GM12878 (cell line): ENCODE measurements at regions not wholly inside any gene's neighbourhood (a gene's known extent, or its start where the extent isn't known, plus 50 kb on each side); places are given as distances from the start of the nearest gene placed in this dataset.

Experiments used
- NFYA ChIP-seq: IDR thresholded peaks from 2 replicates; pipeline ENCODE4 v1.6.1; 2011; ENCODE audit warnings: low read depth, mild to moderate bottlenecking, low read length, improper control_type of control experiment, borderline replicate concordance
- STAT1 ChIP-seq: fragments of 450-650 bp; conservative IDR thresholded peaks from 2 replicates; pipeline ENCODE4 v1.6.1; 2014; ENCODE audit warnings: antibody characterized with exemption, mild to moderate bottlenecking
- ZNF592 ChIP-seq: fragments of 450-650 bp; IDR thresholded peaks from 2 replicates; pipeline ENCODE4 v1.6.1; 2017; ENCODE audit warnings: mild to moderate bottlenecking, moderate library complexity
- ZSCAN29 ChIP-seq: fragments of 450-650 bp; IDR thresholded peaks from 2 replicates; pipeline ENCODE4 v1.6.1; 2017; ENCODE audit warnings: mild to moderate bottlenecking, moderate library complexity

- no peak for TF ChIP-seq STAT1
- TF ChIP-seq NFYA = no peak
- TF ChIP-seq ZNF592 = no peak
- no peak for TF ChIP-seq ZSCAN29
These were observed 145.0 kb downstream of the HTR1B start for GRCh38 chr6:77318256-77318655.
